IPS-15b (cell line): ENCODE measurements at regions not wholly inside any gene's neighbourhood (a gene's known extent, or its start where the extent isn't known, plus 50 kb on each side); places are given as distances from the start of the nearest gene placed in this dataset.

Experiments used
- H3K27me3 ChIP-seq: one replicate; pipeline ENCODE4 v1.6.1; 2013; ENCODE audit warnings: low read length; ENCODE audit not compliant: control insufficient read depth, insufficient read depth
- H3K36me3 ChIP-seq: one replicate; pipeline ENCODE4 v1.6.1; 2013; ENCODE audit warnings: low read length; ENCODE audit not compliant: control insufficient read depth, insufficient read depth
- H3K4me1 ChIP-seq: one replicate; pipeline ENCODE4 v1.6.1; 2013; ENCODE audit warnings: mild to moderate bottlenecking, low read length; ENCODE audit not compliant: control insufficient read depth, insufficient read depth
- H3K4me3 ChIP-seq: one replicate; pipeline ENCODE4 v1.5.1; 2013; ENCODE audit warnings: low read depth, low read length
- H3K9ac ChIP-seq: one replicate; pipeline ENCODE4 v1.6.1; 2013; ENCODE audit warnings: low read depth, mild to moderate bottlenecking, low read length
- H3K9me3 ChIP-seq: one replicate; pipeline ENCODE4 v1.6.1; 2013; ENCODE audit warnings: mild to moderate bottlenecking, low read length; ENCODE audit not compliant: control insufficient read depth, insufficient read depth

- Histone ChIP-seq H3K27me3 (no peaks in the 10 kb centered on the region), H3K4me1 (peaks cover 12% of the 10 kb centered on the region), H3K36me3 (no peaks in the 10 kb centered on the region), H3K9ac (no peak overlapping the region), H3K4me3 (no peak overlapping the region), H3K9me3 (no peaks in the 10 kb centered on the region)
These were observed 121.8 kb upstream of the NTM start for GRCh38 chr11:131248588-131248987.

- Histone ChIP-seq H3K9ac (peak overlapping the region; percentile 77), H3K4me3 (peak overlapping the region; percentile 66)
These were observed 117.2 kb upstream of the NTM start for GRCh38 chr11:131253142-131253655.

GRCh38 chr11:131253656-131254151 is 116.7 kb upstream of the NTM start:
- peak overlapping the region; percentile 66 for H3K4me3 ChIP-seq
- H3K9me3 ChIP-seq = no peaks in the 10 kb centered on the region

More at GRCh38 chr11:131253142-131253655, 117.2 kb upstream of the NTM start:
- H3K27me3 ChIP-seq = no peaks in the 10 kb centered on the region
- H3K36me3 ChIP-seq = no peaks in the 10 kb centered on the region
- H3K9me3 ChIP-seq = no peaks in the 10 kb centered on the region
- peaks cover 13% of the 10 kb centered on the region for H3K4me1 ChIP-seq

GRCh38 chr11:131254254-131254653 is 116.2 kb upstream of the NTM start:
- Histone ChIP-seq H3K27me3 (no peaks in the 10 kb centered on the region), H3K4me3 (peak overlapping the region; percentile 66), H3K36me3 (no peaks in the 10 kb centered on the region), H3K9me3 (no peaks in the 10 kb centered on the region), H3K4me1 (peaks cover 13% of the 10 kb centered on the region), H3K9ac (peak overlapping the region; percentile 77)

More at GRCh38 chr11:131253656-131254151, 116.7 kb upstream of the NTM start:
- Histone ChIP-seq H3K9ac (peak overlapping the region; percentile 77), H3K27me3 (no peaks in the 10 kb centered on the region), H3K4me1 (peaks cover 13% of the 10 kb centered on the region), H3K36me3 (no peaks in the 10 kb centered on the region)

- no peaks in the 10 kb centered on the region for H3K9me3 ChIP-seq
- H3K9ac ChIP-seq = no peak overlapping the region
- no peaks in the 10 kb centered on the region for H3K27me3 ChIP-seq
- no peaks in the 10 kb centered on the region for H3K36me3 ChIP-seq
- peaks cover 12% of the 10 kb centered on the region for H3K4me1 ChIP-seq
- no peak overlapping the region for H3K4me3 ChIP-seq
These were observed 96.2 kb upstream of the NTM start for GRCh38 chr11:131274233-131274632.

- H3K36me3 ChIP-seq = no peaks in the 10 kb centered on the region
- peaks cover 12% of the 10 kb centered on the region for H3K4me1 ChIP-seq
- H3K27me3 ChIP-seq = no peaks in the 10 kb centered on the region
- H3K9ac ChIP-seq = peak overlapping the region; percentile 2
- no peak overlapping the region for H3K4me3 ChIP-seq
- H3K9me3 ChIP-seq = no peaks in the 10 kb centered on the region
These were observed 94.8 kb upstream of the NTM start for GRCh38 chr11:131275580-131275979.

GRCh38 chr11:131278472-131278871 is 91.9 kb upstream of the NTM start:
- Histone ChIP-seq H3K9me3 (no peaks in the 10 kb centered on the region), H3K36me3 (no peaks in the 10 kb centered on the region), H3K4me1 (peaks cover 10% of the 10 kb centered on the region), H3K27me3 (no peaks in the 10 kb centered on the region), H3K4me3 (no peak overlapping the region), H3K9ac (no peak overlapping the region)

- H3K36me3 ChIP-seq = no peaks in the 10 kb centered on the region
- H3K4me1 ChIP-seq = no peaks in the 10 kb centered on the region
- H3K9ac ChIP-seq = no peak overlapping the region
- no peak overlapping the region for H3K4me3 ChIP-seq
- no peaks in the 10 kb centered on the region for H3K27me3 ChIP-seq
- H3K9me3 ChIP-seq = no peaks in the 10 kb centered on the region
These were observed 90.6 kb upstream of the NTM start for GRCh38 chr11:131279654-131280384.

GRCh38 chr11:131281316-131281715 is 89.1 kb upstream of the NTM start:
- no peaks in the 10 kb centered on the region for H3K9me3 ChIP-seq

GRCh38 chr11:131284041-131284440 is 86.4 kb upstream of the NTM start:
- no peak overlapping the region for H3K9ac ChIP-seq
- H3K27me3 ChIP-seq = no peaks in the 10 kb centered on the region
- no peaks in the 10 kb centered on the region for H3K9me3 ChIP-seq
- no peaks in the 10 kb centered on the region for H3K36me3 ChIP-seq
- H3K4me1 ChIP-seq = no peaks in the 10 kb centered on the region
- H3K4me3 ChIP-seq = no peak overlapping the region

More at GRCh38 chr11:131281316-131281715, 89.1 kb upstream of the NTM start:
- Histone ChIP-seq H3K36me3 (no peaks in the 10 kb centered on the region), H3K4me1 (no peaks in the 10 kb centered on the region), H3K27me3 (no peaks in the 10 kb centered on the region), H3K9ac (no peak overlapping the region), H3K4me3 (no peak overlapping the region)

- Histone ChIP-seq H3K4me1 (peaks cover 15% of the 10 kb centered on the region), H3K9me3 (no peaks in the 10 kb centered on the region), H3K27me3 (no peaks in the 10 kb centered on the region), H3K4me3 (no peak overlapping the region), H3K9ac (no peak overlapping the region), H3K36me3 (no peaks in the 10 kb centered on the region)
These were observed 81.8 kb upstream of the NTM start for GRCh38 chr11:131288521-131289091.

GRCh38 chr11:131290185-131290584 is 80.2 kb upstream of the NTM start:
- Histone ChIP-seq H3K4me3 (no peak overlapping the region), H3K27me3 (no peaks in the 10 kb centered on the region), H3K9ac (no peak overlapping the region), H3K36me3 (no peaks in the 10 kb centered on the region), H3K4me1 (peaks cover 19% of the 10 kb centered on the region), H3K9me3 (no peaks in the 10 kb centered on the region)
